Cardiac fibroblast (primary cell): ENCODE measurements at regions not wholly inside any gene's neighbourhood (a gene's known extent, or its start where the extent isn't known, plus 50 kb on each side); places are given as distances from the start of the nearest gene placed in this dataset.

Experiments used
- DNase-seq, 2 donors: peaks; one replicate each; pipeline versions ENCODE4 v3.0.0 to v3.0.0-alpha.2; 2010; ENCODE audit warnings: low read depth in 2 of 2
- H3K4me3 ChIP-seq, 2 donors: replicated peaks in 1 of 2; 1 replicate in 1 of 2; 2 replicates in 1 of 2; pipeline ENCODE4 v1.5.1; 2011; ENCODE audit warnings: low read depth in 2 of 2, low read length in 2 of 2, mild to moderate bottlenecking in 2 of 2, moderate library complexity in 1 of 2
- TF ChIP-seq, protein P1 (sequence below): IDR thresholded peaks from one replicate; pipeline ENCODE4 v1.5.1; 2011; ENCODE audit warnings: low read depth, mild to moderate bottlenecking, low read length, inconsistent platforms

DNA sequence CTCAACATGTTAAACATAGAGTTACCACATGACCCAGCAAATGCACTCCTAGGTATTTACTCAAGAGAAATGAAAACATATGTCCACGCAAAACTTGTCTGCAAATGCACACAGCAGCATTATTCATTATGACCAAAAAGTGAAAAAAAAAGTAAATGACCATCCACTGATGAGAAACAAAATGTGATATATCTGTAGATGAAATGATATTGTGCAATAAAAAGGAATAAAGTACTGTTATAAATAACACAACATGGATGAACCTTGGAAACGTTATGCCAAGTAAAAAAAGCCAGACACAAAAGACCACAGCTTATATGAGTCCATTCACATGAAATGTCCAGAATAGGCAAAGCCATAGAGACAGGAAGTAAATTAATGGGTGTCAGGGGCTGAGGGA, 61.4 kb upstream of the SKAP2 start:
- TF ChIP-seq, protein P1, sequence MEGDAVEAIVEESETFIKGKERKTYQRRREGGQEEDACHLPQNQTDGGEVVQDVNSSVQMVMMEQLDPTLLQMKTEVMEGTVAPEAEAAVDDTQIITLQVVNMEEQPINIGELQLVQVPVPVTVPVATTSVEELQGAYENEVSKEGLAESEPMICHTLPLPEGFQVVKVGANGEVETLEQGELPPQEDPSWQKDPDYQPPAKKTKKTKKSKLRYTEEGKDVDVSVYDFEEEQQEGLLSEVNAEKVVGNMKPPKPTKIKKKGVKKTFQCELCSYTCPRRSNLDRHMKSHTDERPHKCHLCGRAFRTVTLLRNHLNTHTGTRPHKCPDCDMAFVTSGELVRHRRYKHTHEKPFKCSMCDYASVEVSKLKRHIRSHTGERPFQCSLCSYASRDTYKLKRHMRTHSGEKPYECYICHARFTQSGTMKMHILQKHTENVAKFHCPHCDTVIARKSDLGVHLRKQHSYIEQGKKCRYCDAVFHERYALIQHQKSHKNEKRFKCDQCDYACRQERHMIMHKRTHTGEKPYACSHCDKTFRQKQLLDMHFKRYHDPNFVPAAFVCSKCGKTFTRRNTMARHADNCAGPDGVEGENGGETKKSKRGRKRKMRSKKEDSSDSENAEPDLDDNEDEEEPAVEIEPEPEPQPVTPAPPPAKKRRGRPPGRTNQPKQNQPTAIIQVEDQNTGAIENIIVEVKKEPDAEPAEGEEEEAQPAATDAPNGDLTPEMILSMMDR: no peak
- DNase-seq: no peak
- no peak overlapping the region for H3K4me3 ChIP-seq

DNA sequence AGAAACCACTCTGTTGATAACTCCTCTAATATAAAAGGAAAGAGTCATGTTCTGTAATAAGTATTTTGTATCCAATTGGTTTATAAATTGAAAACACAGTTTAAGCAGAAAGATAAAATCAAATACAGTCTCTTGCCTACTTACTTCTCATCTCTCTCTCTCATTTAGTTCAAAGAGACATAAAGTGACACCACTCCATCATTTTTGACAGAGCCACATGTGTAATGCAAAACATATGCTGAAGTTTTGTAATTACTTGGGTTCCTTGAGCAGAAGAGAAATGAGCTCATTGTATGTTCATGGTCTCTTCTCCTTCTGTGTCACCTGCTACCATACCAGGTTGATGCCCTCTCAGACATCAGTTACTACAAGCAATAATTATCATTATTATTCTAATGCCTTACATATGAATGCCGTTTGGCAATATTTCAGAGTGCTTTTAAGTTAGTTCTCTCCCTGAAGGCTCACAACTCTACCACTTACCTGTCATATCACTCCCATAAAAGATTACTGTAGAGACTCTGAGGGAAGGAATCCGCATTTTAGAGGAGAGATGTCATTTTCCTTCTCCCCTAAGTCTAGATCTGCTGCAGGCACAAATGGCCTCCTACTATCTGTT, 59.9 kb upstream of the SKAP2 start:
- no peak for DNase-seq
- TF ChIP-seq, protein P1: no peak
- no peak overlapping the region for H3K4me3 ChIP-seq

DNA sequence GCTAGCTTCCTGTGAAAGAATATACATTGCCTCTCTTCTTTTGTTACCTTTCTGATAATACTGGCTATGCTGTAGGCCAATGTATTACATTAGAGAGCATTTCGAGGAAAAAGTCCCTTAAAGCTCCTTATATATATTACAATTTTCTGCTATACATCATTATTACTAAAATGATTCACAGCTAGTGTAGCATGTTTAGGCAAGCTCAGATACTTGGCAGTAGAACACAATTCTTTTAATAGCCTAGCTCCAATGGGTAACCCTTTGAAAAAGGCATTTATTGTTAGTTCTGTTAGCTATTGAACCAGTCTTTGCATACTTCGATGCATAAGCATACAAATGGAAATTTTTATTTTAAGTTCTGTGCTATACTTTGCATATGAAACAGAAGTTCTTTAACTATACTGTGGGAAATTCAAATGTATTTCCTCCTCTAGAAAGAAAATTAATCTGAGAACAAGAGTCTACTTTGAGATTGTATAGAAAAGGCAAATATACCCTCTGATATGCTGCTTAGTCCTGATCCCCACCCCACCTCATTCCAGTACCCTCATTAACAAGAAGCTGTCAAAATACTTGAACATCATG, 55.6 kb upstream of the SKAP2 start:
- TF ChIP-seq, protein P1: no peak
- no peak overlapping the region for H3K4me3 ChIP-seq
- DNase-seq: no peak

DNA sequence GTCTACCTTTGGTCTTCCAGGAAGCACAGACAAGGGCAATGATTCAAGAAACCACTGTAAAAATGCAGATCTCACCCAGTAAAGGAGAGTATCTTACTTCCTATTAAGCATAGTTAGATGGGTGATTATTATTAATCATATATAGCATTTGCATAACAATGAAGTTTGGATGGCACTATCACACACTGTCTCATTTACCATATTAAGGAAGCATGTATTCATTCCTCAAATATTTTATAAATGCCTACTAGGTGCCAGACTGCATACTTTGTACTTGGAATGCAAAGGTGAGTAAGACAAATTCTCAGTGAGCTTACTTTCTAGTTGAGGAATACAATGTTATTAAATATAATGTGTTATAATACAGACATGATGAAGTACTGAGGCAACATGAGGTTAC, 53.9 kb upstream of the SKAP2 start:
- no peak for DNase-seq
- TF ChIP-seq, protein P1: no peak
- no peak overlapping the region for H3K4me3 ChIP-seq

DNA sequence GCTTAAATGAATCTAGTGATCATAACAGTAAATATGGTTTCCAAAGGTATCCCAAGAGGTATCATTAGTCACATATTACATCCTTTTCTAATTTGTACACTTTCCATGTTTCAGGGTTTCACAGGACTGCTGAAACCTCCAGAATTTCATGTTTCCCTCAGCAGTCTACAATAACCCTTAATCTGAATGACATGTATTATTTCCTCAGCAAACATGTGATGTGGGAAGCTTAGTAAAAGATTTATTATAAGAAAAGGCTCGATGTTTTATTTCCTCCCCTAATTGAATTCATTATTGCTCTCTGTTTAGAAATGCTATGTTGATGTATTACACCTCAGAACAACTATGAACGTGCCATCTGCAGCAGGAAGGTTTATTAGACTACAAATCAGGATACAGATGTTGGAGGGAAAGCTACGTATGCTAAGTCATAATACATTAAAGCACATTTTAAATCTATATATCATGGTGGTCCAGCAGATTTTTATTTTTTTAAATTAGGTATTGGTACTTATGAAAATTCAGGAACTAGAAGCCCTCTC, 52.5 kb upstream of the SKAP2 start:
- no peak for DNase-seq
- TF ChIP-seq, protein P1: no peak
- H3K4me3 ChIP-seq: no peak overlapping the region

DNA sequence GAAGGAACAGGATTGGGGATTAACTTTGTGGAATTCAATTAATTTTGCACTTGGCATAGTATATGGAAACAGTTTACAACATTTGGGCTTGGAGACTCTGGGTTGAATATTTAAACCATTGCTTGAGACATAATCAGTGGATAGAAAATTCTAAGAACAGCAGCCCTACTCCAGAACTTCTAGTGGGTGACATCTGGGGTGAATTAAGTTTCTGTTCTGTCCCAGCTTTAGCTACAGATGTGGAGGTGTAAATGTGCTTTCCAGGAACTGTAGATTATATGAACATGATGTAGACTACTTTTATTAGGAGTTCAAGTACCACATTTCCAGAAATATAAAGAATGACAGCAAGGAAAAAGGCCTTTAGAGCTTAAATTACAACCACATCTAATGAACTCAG, 51.9 kb upstream of the SKAP2 start:
- TF ChIP-seq, protein P1: no peak
- no peak for DNase-seq
- no peak overlapping the region for H3K4me3 ChIP-seq
